K562 (cell line): ENCODE measurements at regions not wholly inside any gene's neighbourhood (a gene's known extent, or its start where the extent isn't known, plus 50 kb on each side); places are given as distances from the start of the nearest gene placed in this dataset.

Experiments
- ATAC-seq: fragments of 200-7000 bp; cut with Tn5 transposase; 3 replicates; pipeline ENCODE4 v1.9.1; 2020; ENCODE audit warnings: moderate library complexity
- BruUV-seq: library from RNA; stranded (reverse); fragments of 400-500 nt; replicated peaks from 2 replicates; lab custom pipeline; 2021; lab: Mats Ljungman, UMichigan
- CTCF ChIA-PET: fragments of 300-600 bp; formaldehyde crosslinking; extraction: SDS; loops from one replicate; lab custom pipeline; 2021; ENCODE audit warnings: low intra/inter-chr PET ratio; lab: Yijun Ruan, JAX
- POLR2A ChIA-PET: fragments of 300-600, 350-650 bp; sonication (Branson Sonifier 250); formaldehyde crosslinking; extraction: SDS; loops from one replicate; lab custom pipeline; 2021; ENCODE audit warnings: antibody characterized with exemption, inconsistent platforms; lab: Yijun Ruan, JAX
- DNase-seq, 4 experiments: peaks; one replicate each; pipeline versions ENCODE4 v3.0.0 to v3.0.0-alpha.2; 2011 to 2018; ENCODE audit warnings: low spot score in 3 of 4, mixed read lengths in 3 of 4; ENCODE audit errors: extremely low read depth in 1 of 4
- FAIRE-seq: peaks from 2 replicates; lab custom pipeline; 2011; peaks lifted over from hg19 to GRCh38; lab: Jason Lieb, UNC
- H2AFZ ChIP-seq: 2 replicates; pipeline ENCODE4 v1.6.0; 2011; ENCODE audit warnings: low read depth, low read length, control low read depth, inconsistent platforms
- H3K27ac ChIP-seq: fragments of 200-600 bp; 3 replicates; pipeline ENCODE4 v1.8.0; 2011; ENCODE audit warnings: low read depth, mild to moderate bottlenecking, control low read depth, inconsistent platforms, low read length, moderate library complexity, mixed read lengths; ENCODE audit errors: extremely low read depth
- H3K27me3 ChIP-seq, 2 experiments: fragments of 300-600 bp in 1 of 2; 2 replicates in 1 of 2; 3 replicates in 1 of 2; pipeline versions ENCODE4 v1.6.0 to v1.8.0; 2011; ENCODE audit warnings: inconsistent platforms in 2 of 2, low read length in 2 of 2, mild to moderate bottlenecking in 1 of 2, mixed read lengths in 1 of 2, moderate library complexity in 1 of 2; ENCODE audit not compliant: control insufficient read depth in 2 of 2, insufficient read depth in 2 of 2
- H3K36me3 ChIP-seq: fragments of 300-600 bp; 3 replicates; pipeline ENCODE4 v1.8.0; 2011; ENCODE audit warnings: mild to moderate bottlenecking, low read length, inconsistent platforms; ENCODE audit not compliant: control insufficient read depth, insufficient read depth
- H3K4me1 ChIP-seq, 2 experiments: fragments of 200-600 bp in 1 of 2; replicated peaks in 1 of 2; 2 replicates in 1 of 2; 3 replicates in 1 of 2; pipeline versions ENCODE4 v1.5.1 to v1.8.0; 2011; ENCODE audit warnings: inconsistent platforms in 2 of 2, low read length in 2 of 2, mild to moderate bottlenecking in 1 of 2, mixed read lengths in 1 of 2, moderate library complexity in 1 of 2; ENCODE audit not compliant: control insufficient read depth in 2 of 2, insufficient read depth in 2 of 2
- H3K4me2 ChIP-seq: 2 replicates; pipeline ENCODE4 v1.6.1; 2011; ENCODE audit warnings: low read length, control low read depth, inconsistent platforms, mixed read lengths; ENCODE audit not compliant: insufficient read depth
- H3K4me3 ChIP-seq: fragments of 200-600 bp; sonication (generic), shearing (Covaris generic); 2 replicates; pipeline ENCODE4 v1.5.1; 2016; ENCODE audit warnings: control low read depth, inconsistent platforms
- H3K79me2 ChIP-seq: fragments of 200-600 bp; 3 replicates; pipeline ENCODE4 v1.8.0; 2011; ENCODE audit warnings: low read length, inconsistent platforms; ENCODE audit not compliant: control insufficient read depth, insufficient read depth
- H3K9ac ChIP-seq, 2 experiments: 2 replicates each; pipeline versions ENCODE4 v1.6.0 to v1.6.1; 2011; ENCODE audit warnings: low read depth in 2 of 2, low read length in 2 of 2, control low read depth in 1 of 2, inconsistent platforms in 1 of 2, mild to moderate bottlenecking in 1 of 2, mixed read lengths in 1 of 2; ENCODE audit not compliant: insufficient read depth in 1 of 2
- H3K9me1 ChIP-seq: one replicate; pipeline ENCODE4 v1.6.0; 2011; ENCODE audit warnings: inconsistent platforms, mild to moderate bottlenecking, low read length, moderate library complexity; ENCODE audit not compliant: control insufficient read depth, insufficient read depth
- H3K9me3 ChIP-seq: replicated peaks from 2 replicates; pipeline ENCODE4 v1.5.1; 2011; ENCODE audit warnings: low read depth, low read length, inconsistent platforms; ENCODE audit not compliant: control insufficient read depth, insufficient read depth
- H4K20me1 ChIP-seq: replicated peaks from 2 replicates; pipeline ENCODE4 v1.6.1; 2011; ENCODE audit warnings: low read length, inconsistent platforms, mixed read lengths; ENCODE audit not compliant: control insufficient read depth, insufficient read depth
- CREB1 ChIP-seq, 2 experiments: sonication (generic) in 1 of 2; formaldehyde crosslinking in 1 of 2; IDR thresholded peaks; 2 replicates each; pipeline versions ENCODE4 v1.6.1 to v1.8.0; 2012 to 2022; ENCODE audit warnings: inconsistent platforms in 1 of 2, mild to moderate bottlenecking in 1 of 2, missing genetic modification reagents in 1 of 2, moderate library complexity in 1 of 2
- NR2F6 ChIP-seq: fragments of 450-650 bp; formaldehyde crosslinking; IDR thresholded peaks from 2 replicates; pipeline ENCODE4 v1.4.0; 2020; ENCODE audit warnings: mild to moderate bottlenecking
- USF2 ChIP-seq: sonication (generic); formaldehyde crosslinking; IDR thresholded peaks from 2 replicates; pipeline ENCODE4 v1.5.0; 2020; ENCODE audit warnings: missing genetic modification reagents
- ZNF24 ChIP-seq: fragments of 450-650 bp; IDR thresholded peaks from 2 replicates; pipeline ENCODE4 v1.6.1; 2016
- WGBS: fragments of 100-300 bp; shearing (Covaris generic); methylation state at CpG from one replicate; pipeline ENCODE4 v1.1.6; 2016; ENCODE audit warnings: low coverage, mixed read lengths; ENCODE audit not compliant: insufficient coverage; ENCODE audit errors: missing lambda C conversion rate; 5-methylcytosine and 5-hydroxymethylcytosine counted together
- in situ Hi-C: fragments of 300-500 bp; cut with MboI; formaldehyde crosslinking; loops from 4 replicates; pipeline ENCODE4 v1.15.0; 2018; ENCODE audit warnings: inconsistent platforms, mixed read lengths
- intact Hi-C: fragments of 100-400 bp; cut with micrococcal nuclease; formaldehyde crosslinking; loops from 2 replicates; pipeline ENCODE4 v1.14.2; 2022
- TF ChIP-seq, protein P1 (sequence below): fragments of 450-650 bp; IDR thresholded peaks from 2 replicates; pipeline ENCODE4 v1.6.1; 2016

DNA sequence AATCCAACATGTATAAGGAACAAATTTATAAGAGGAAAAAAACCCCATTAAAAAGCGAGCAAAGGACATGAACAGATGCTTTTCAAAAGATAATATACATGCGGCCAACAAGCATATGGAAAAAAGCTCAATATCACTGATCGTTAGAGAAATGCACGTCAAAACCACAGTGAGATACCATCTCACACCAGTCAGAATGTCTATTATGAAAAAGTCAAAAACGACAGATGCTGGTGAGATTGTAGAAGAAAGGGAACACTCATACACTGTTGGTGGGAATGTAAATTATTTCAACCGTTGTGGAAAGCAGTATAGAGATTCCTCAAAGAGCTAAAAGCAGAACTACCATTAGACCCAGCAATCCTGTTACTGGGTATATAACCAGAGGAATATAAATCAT is 465.4 kb downstream of the TMA16 start:
- no peak overlapping the region for H3K9ac ChIP-seq
- in situ Hi-C loops (no loop called here), intact Hi-C loops (no loop called here)
- no peaks in the 10 kb centered on the region for H3K36me3 ChIP-seq
- BruUV-seq, result no TSS peak
- no peaks in the 10 kb centered on the region for H3K4me1 ChIP-seq
- no peak overlapping the region for H3K4me3 ChIP-seq
- no peaks in the 10 kb centered on the region for H3K9me3 ChIP-seq
- CTCF ChIA-PET, result no interaction called here
- no peaks in the 10 kb centered on the region for H3K27me3 ChIP-seq
- no peaks in the 10 kb centered on the region for H3K9me1 ChIP-seq
- 0% methylated on average over 6 of the region's 6 CpGs for WGBS
- H2AFZ ChIP-seq, result no peak overlapping the region
- POLR2A ChIA-PET, result interaction anchor here (0.6 kb wide), 1 partner anchor 149 kb away, joined by 3 read pairs; no protein-coding TSS in a partner anchor
- TF ChIP-seq NR2F6 (CRISPR knock-in tag) (no peak), ZNF24 (no peak), USF2 (CRISPR knock-in tag) (no peak), CREB1 (IDR thresholded peaks at IDR 0.05) (no peak), CREB1 (CRISPR knock-in tag; IDR thresholded peaks at IDR 0.05) (no peak)
- TF ChIP-seq, protein P1, sequence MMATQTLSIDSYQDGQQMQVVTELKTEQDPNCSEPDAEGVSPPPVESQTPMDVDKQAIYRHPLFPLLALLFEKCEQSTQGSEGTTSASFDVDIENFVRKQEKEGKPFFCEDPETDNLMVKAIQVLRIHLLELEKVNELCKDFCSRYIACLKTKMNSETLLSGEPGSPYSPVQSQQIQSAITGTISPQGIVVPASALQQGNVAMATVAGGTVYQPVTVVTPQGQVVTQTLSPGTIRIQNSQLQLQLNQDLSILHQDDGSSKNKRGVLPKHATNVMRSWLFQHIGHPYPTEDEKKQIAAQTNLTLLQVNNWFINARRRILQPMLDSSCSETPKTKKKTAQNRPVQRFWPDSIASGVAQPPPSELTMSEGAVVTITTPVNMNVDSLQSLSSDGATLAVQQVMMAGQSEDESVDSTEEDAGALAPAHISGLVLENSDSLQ, result no peak
- no peaks in the 10 kb centered on the region for H4K20me1 ChIP-seq
- no peak overlapping the region for H3K27ac ChIP-seq
- ATAC-seq, result no peak
- no peak overlapping the region for H3K4me2 ChIP-seq
- H3K79me2 ChIP-seq, result no peaks in the 10 kb centered on the region
- no peak for FAIRE-seq
- no peak for DNase-seq
